GM18502 (cell line): ENCODE measurements at regions not wholly inside any gene's neighbourhood (a gene's known extent, or its start where the extent isn't known, plus 50 kb on each side); places are given as distances from the start of the nearest gene placed in this dataset.

Experiments used
- ATAC-seq: cut with Tn5 transposase; IDR thresholded peaks from one replicate; pipeline ENCODE4 v1.9.1; 2021; ENCODE audit warnings: mild to moderate bottlenecking; ENCODE audit not compliant: unreplicated experiment, poor library complexity

- no peak for ATAC-seq
Observed at GRCh38 chr20:39830903-39831302, 858.1 kb downstream of the MAFB start.

- peak; percentile 83 for ATAC-seq
Observed at GRCh38 chr20:39829661-39830060, 859.4 kb downstream of the MAFB start.

- ATAC-seq, result peak; percentile 5
Observed at GRCh38 chr20:39829256-39829655, 859.8 kb downstream of the MAFB start.

- ATAC-seq, result peak; percentile 74
Observed at GRCh38 chr20:39825950-39826349, 863.1 kb downstream of the MAFB start.

GRCh38 chr20:39825524-39825923 lies 863.4 kb downstream of the DHX35 start:
- no peak for ATAC-seq

GRCh38 chr20:39823224-39823623 lies 861.1 kb downstream of the DHX35 start:
- ATAC-seq, result no peak

GRCh38 chr20:39822667-39823066 lies 860.5 kb downstream of the DHX35 start:
- no peak for ATAC-seq

GRCh38 chr20:39813190-39813829 lies 851.2 kb downstream of the DHX35 start:
- ATAC-seq, result no peak

- ATAC-seq, result no peak
Observed at GRCh38 chr20:39812116-39812515, 850.0 kb downstream of the DHX35 start.

- ATAC-seq, result no peak
Observed at GRCh38 chr20:39810309-39810708, 848.2 kb downstream of the DHX35 start.

GRCh38 chr20:39808613-39809012 lies 846.5 kb downstream of the DHX35 start:
- no peak for ATAC-seq

- ATAC-seq, result peak; percentile 66
Observed at GRCh38 chr20:39800548-39800947, 838.4 kb downstream of the DHX35 start.

GRCh38 chr20:39800111-39800510 lies 838.0 kb downstream of the DHX35 start:
- ATAC-seq, result peak; percentile 76

GRCh38 chr20:39799366-39799965 lies 837.3 kb downstream of the DHX35 start:
- no peak for ATAC-seq

GRCh38 chr20:39795401-39796272 lies 833.5 kb downstream of the DHX35 start:
- no peak for ATAC-seq

GRCh38 chr20:39792334-39792733 lies 830.2 kb downstream of the DHX35 start:
- ATAC-seq, result no peak

- no peak for ATAC-seq
Observed at GRCh38 chr20:39789411-39789810, 827.3 kb downstream of the DHX35 start.

GRCh38 chr20:39785252-39785917 lies 823.2 kb downstream of the DHX35 start:
- no peak for ATAC-seq

GRCh38 chr20:39784693-39785092 lies 822.5 kb downstream of the DHX35 start:
- ATAC-seq, result no peak

GRCh38 chr20:39778847-39779604 lies 816.9 kb downstream of the DHX35 start:
- ATAC-seq, result no peak
